ENCODE measurements at regions not wholly inside any gene's neighbourhood (a gene's known extent, or its start where the extent isn't known, plus 50 kb on each side); places are given as distances from the start of the nearest gene placed in this dataset.

DNA sequence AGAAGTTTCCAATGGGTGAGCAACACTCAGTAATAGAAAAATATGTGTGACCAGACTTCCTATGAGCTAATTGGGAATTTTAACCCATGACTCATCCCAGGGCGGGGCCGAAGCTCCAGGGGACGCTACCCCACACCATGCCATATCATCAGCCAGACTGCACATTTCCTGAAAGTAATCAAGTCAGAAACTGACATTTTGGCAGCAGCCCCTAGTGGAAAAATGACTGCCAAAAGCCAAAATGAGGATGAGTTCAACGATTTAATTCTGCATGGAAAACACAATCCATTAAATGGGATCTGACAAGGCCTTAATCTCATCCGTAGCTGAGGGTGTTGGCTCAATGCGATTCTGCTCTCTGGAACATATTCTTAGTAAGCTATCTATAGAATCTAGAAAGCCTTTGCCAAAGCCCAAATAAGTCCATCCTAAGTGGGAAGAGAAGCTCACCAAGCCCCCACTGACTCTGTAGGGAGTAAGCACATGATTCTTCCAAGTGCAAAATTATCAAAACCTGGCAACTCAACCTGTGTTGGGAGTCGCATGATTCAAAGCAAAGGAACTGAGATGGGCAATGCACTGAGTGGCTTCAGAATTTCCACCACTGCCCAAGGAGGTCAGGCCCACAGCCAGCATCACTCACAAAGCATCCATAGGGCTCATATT is 93.1 kb upstream of the PDE1C start:
- TF ChIP-seq, protein P1, sequence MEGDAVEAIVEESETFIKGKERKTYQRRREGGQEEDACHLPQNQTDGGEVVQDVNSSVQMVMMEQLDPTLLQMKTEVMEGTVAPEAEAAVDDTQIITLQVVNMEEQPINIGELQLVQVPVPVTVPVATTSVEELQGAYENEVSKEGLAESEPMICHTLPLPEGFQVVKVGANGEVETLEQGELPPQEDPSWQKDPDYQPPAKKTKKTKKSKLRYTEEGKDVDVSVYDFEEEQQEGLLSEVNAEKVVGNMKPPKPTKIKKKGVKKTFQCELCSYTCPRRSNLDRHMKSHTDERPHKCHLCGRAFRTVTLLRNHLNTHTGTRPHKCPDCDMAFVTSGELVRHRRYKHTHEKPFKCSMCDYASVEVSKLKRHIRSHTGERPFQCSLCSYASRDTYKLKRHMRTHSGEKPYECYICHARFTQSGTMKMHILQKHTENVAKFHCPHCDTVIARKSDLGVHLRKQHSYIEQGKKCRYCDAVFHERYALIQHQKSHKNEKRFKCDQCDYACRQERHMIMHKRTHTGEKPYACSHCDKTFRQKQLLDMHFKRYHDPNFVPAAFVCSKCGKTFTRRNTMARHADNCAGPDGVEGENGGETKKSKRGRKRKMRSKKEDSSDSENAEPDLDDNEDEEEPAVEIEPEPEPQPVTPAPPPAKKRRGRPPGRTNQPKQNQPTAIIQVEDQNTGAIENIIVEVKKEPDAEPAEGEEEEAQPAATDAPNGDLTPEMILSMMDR (IDR thresholded peaks at IDR 0.05; ENCODE audit: low read depth, low read length, poor library complexity, severe bottlenecking) = no peak
- TF ChIP-seq EZH2phosphoT487 (IDR thresholded peaks at IDR 0.05; ENCODE audit: borderline replicate concordance, low read length) = no peak

Measured in DOHH2 (cell line).